GM06990 (cell line): ENCODE measurements at regions not wholly inside any gene's neighbourhood (a gene's known extent, or its start where the extent isn't known, plus 50 kb on each side); places are given as distances from the start of the nearest gene placed in this dataset.

Experiments used
- DNase-seq: peaks from one replicate; pipeline ENCODE4 v3.0.0-alpha.2; 2011; ENCODE audit not compliant: insufficient read length; ENCODE audit errors: extremely low read depth
- H3K27me3 ChIP-seq: replicated peaks from 2 replicates; pipeline ENCODE4 v1.6.0; 2011; ENCODE audit warnings: low read length; ENCODE audit not compliant: control insufficient read depth, insufficient read depth
- H3K36me3 ChIP-seq: 2 replicates; pipeline ENCODE4 v1.5.1; 2011; ENCODE audit warnings: low read length; ENCODE audit not compliant: control insufficient read depth, insufficient read depth
- H3K4me3 ChIP-seq: replicated peaks from 2 replicates; pipeline ENCODE4 v1.5.1; 2011; ENCODE audit warnings: low read depth, mild to moderate bottlenecking, control low read depth, low read length
- CTCF ChIP-seq: IDR thresholded peaks from 2 replicates; pipeline ENCODE4 v1.5.1; 2011; ENCODE audit warnings: low read length, control low read depth, mild to moderate bottlenecking, inconsistent platforms; ENCODE audit not compliant: insufficient read depth, poor library complexity, severe bottlenecking

DNA sequence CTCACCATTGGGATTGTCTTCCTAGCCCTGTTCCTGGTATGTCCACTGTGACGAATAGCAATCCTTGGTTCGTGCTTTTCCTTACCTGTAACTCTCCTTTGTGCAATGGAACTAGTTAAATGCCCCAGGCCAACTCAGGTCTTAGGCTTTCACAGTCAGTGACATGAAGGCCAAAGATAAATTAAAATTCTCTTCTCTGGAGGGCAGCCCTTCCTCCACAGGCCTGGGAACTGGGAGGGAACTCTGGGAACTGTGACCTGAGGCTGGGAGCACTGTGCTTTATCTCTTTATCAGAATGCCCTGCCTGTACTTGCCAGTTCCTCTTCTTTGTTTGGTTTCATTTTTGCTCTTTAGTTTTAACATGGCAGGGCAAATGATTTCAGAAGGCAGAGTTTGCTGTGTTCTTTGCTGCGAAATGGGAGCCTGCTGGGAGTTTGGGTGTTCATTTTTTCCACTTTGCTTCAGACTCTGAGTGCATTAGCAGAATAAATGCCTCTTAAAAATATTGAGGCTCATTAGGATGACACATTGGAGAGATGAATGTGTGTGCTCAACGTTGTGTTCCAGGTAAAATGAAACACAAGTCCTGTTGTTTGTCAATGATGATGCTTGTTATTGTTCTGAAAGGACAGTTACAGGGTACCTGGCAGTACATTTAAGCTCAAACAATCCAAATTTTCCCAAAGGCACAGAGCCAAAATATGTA is 118.1 kb downstream of the NUDT12 start:
- no peaks in the 10 kb centered on the region for H3K36me3 ChIP-seq
- no peak for DNase-seq
- TF ChIP-seq CTCF = no peak
- H3K4me3 ChIP-seq = no peak overlapping the region
- no peaks in the 10 kb centered on the region for H3K27me3 ChIP-seq

- Histone ChIP-seq H3K4me3 (no peak overlapping the region), H3K27me3 (no peaks in the 10 kb centered on the region), H3K36me3 (no peaks in the 10 kb centered on the region)
- no peak for DNase-seq
- no peak for TF ChIP-seq CTCF
These were observed 119.8 kb downstream of the NUDT12 start for GRCh38 chr5:103442750-103443149.

- H3K27me3 ChIP-seq = no peaks in the 10 kb centered on the region
- peak; percentile 35 for TF ChIP-seq CTCF
- no peak for DNase-seq
- no peaks in the 10 kb centered on the region for H3K36me3 ChIP-seq
- H3K4me3 ChIP-seq = no peak overlapping the region
These were observed 121.1 kb downstream of the NUDT12 start for GRCh38 chr5:103441523-103441922.

DNA sequence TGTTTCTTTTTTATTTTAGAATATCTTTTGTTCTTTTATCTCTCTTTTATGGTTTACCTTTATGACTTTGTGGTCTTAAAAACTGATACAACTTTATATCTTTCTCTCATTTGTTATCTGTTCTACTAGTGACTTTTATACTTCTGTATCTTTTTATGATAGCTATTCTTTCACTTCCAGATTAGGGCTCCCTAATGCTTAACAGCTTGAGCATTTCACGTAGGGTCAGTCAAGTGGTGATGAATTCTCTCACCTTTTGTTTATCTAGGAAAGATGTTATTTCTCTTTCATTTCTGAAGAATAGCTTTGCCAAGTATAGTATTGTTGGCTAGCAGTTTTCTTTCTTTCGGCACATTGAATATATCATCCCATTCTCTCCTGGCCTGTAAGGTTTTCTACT is 123.6 kb downstream of the NUDT12 start:
- DNase-seq = no peak
- no peaks in the 10 kb centered on the region for H3K36me3 ChIP-seq
- H3K27me3 ChIP-seq = no peaks in the 10 kb centered on the region
- no peak overlapping the region for H3K4me3 ChIP-seq
- no peak for TF ChIP-seq CTCF

- H3K27me3 ChIP-seq = no peaks in the 10 kb centered on the region
- no peaks in the 10 kb centered on the region for H3K36me3 ChIP-seq
- DNase-seq = no peak
- TF ChIP-seq CTCF = no peak
- H3K4me3 ChIP-seq = no peak overlapping the region
These were observed 125.9 kb downstream of the NUDT12 start for GRCh38 chr5:103436656-103437055.

DNA sequence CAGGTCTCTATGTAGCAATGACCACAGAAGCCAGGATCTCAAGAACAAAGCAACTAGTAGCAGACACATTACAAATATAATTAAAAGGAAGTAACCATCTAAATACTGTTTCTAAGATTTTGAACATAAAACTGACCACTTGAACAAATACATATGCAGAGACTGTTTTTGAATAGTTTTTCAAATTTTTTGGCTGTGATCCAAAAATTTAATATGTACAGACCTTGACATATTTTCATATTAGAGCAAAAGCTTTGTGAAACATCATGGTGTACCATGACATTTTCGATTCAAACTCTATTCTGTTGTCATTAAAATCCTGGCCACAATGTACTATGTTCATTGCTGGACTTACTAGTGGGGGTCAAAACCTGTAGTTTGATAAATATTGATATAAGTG is 126.5 kb downstream of the NUDT12 start:
- no peak for TF ChIP-seq CTCF
- no peaks in the 10 kb centered on the region for H3K36me3 ChIP-seq
- H3K27me3 ChIP-seq = no peaks in the 10 kb centered on the region
- no peak for DNase-seq
- no peak overlapping the region for H3K4me3 ChIP-seq
